ENCODE measurements at regions not wholly inside any gene's neighbourhood (a gene's known extent, or its start where the extent isn't known, plus 50 kb on each side); places are given as distances from the start of the nearest gene placed in this dataset.
"Not testable (repeated sequence)": the region's sequence is repeated elsewhere in the genome, so short reads cannot be mapped to it uniquely, and the experiment has no call there.

DNA sequence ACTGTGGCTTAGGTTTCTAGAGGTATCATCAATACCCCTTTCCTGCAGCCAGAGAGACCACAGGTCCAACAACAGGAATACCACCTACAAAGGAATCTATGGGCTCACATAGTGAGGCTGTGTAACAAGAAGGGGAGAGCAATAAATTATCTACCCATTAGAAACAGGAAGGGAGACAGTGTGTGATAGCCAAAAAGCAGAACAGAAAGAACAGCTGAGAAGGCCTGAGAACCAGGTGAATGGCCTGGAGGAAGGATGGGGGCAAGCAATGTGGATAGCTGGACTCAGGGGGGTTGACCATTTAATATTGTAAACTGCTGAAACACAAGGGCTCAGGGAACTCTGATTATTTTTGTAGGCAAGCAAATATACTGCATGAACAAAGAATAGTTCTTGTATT, 628.2 kb downstream of the COL12A1 start:
- no peaks in the 10 kb centered on the region for H3K4me1 ChIP-seq (ENCODE audit: control insufficient read depth, insufficient read depth, low read length)
- H3K36me3 ChIP-seq (ENCODE audit: control insufficient read depth, insufficient read depth, low read length) = no peaks in the 10 kb centered on the region
- no peak overlapping the region for H3K27ac ChIP-seq (ENCODE audit: low read depth, low read length)

DNA sequence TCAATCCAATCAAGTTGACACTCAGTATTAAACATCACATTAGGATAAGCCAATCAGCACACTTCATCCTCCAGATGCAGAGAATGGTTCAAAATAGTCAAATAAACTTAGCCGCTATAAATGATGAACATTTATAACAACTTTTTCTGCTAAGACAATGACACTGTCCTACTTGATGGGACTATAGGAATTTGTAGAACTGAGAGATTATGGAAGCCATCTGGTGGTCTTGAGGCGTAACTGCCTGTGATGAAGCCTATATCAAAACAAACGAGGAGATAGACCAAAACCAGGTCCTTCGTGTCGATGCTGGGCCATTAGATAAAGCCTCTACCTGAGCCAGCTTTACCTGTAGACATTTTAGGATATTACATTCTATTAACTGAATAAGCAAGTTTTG, 631.1 kb downstream of the COL12A1 start:
- Histone ChIP-seq H3K4me3 (ENCODE audit: low read length) (no peak overlapping the region), H3K4me1 (ENCODE audit: control insufficient read depth, insufficient read depth, low read length) (no peaks in the 10 kb centered on the region), H3K27me3 (ENCODE audit: control insufficient read depth, insufficient read depth, low read length) (no peaks in the 10 kb centered on the region), H3K27ac (ENCODE audit: low read depth, low read length) (no peak overlapping the region), H3K36me3 (ENCODE audit: control insufficient read depth, insufficient read depth, low read length) (no peaks in the 10 kb centered on the region), H3K9ac (ENCODE audit: low read length) (no peak overlapping the region)

More for the DNA sequence above, 628.2 kb downstream of the COL12A1 start:
- no peak overlapping the region for H3K4me3 ChIP-seq (ENCODE audit: low read length)
- no peaks in the 10 kb centered on the region for H3K27me3 ChIP-seq (ENCODE audit: control insufficient read depth, insufficient read depth, low read length)
- H3K9ac ChIP-seq (ENCODE audit: low read length) = no peak overlapping the region

DNA sequence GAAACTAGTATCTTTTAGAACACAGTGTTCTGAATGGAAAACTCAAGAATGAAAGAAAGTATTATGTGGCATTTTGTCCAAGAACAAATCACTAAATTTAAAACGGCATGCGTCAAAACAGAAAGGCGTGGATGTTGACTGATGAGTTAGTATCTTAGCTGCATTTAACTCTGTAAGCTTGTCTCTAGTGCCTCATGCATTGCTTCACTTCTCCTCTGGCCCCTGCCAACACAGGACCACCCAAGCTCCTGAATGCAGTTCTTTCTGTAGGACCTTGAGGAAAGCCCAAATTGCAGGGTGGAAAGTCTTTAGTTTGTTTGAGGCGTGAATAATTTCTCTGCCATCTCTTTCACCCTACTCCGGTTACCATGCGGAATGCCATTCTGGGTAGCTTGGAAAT, 632.2 kb downstream of the COL12A1 start:
- H3K36me3 ChIP-seq (ENCODE audit: control insufficient read depth, insufficient read depth, low read length) = no peaks in the 10 kb centered on the region
- H3K27me3 ChIP-seq (ENCODE audit: control insufficient read depth, insufficient read depth, low read length) = no peaks in the 10 kb centered on the region
- no peak overlapping the region for H3K9ac ChIP-seq (ENCODE audit: low read length)
- H3K27ac ChIP-seq (ENCODE audit: low read depth, low read length) = no peak overlapping the region
- no peak overlapping the region for H3K4me3 ChIP-seq (ENCODE audit: low read length)
- H3K4me1 ChIP-seq (ENCODE audit: control insufficient read depth, insufficient read depth, low read length) = no peaks in the 10 kb centered on the region

DNA sequence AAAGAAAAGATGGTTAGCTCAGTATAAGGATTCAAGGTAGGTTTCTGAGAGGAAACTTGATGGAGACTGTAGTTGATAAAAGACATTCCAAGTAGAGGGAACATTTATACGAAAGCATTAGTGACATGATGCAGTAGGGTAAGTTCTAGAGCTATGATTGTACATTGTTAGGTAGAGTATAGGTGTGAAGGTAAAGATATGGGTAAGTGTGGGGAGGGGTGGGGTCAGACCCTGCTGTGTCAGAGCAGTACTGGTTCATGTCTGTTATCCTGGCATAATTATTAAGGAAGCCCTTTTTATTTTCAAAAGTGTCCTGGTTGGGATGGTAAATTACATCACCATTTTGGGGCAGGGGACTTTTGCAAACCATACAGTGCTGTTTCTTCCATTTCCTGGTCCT, 635.8 kb downstream of the COL12A1 start:
- H3K27me3 ChIP-seq (ENCODE audit: control insufficient read depth, insufficient read depth, low read length) = no peaks in the 10 kb centered on the region
- H3K4me3 ChIP-seq (ENCODE audit: low read length) = no peak overlapping the region
- no peaks in the 10 kb centered on the region for H3K36me3 ChIP-seq (ENCODE audit: control insufficient read depth, insufficient read depth, low read length)

DNA sequence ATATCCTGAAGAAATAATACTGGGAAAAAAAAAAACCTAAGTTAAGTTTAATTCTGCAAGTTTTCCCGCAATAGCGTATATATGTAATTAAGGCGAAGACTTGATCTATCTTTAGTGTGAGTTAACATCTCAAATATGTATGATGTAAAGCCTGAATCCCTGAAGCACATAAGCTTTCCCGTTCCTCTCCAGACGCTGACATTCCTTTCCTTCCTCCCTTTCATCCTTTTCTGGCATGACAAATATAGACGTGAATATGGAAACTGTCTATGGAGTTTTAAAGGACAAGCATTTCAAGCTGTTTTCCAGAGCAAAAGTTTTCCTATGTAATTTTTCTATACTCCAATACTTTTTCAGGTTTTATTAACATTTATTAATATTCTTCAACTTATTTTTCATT, 637.0 kb downstream of the COL12A1 start:
- Histone ChIP-seq H3K9ac (ENCODE audit: low read length) (no peak overlapping the region), H3K4me3 (ENCODE audit: low read length) (no peak overlapping the region), H3K36me3 (ENCODE audit: control insufficient read depth, insufficient read depth, low read length) (no peaks in the 10 kb centered on the region), H3K4me1 (ENCODE audit: control insufficient read depth, insufficient read depth, low read length) (no peaks in the 10 kb centered on the region), H3K27ac (ENCODE audit: low read depth, low read length) (no peak overlapping the region), H3K27me3 (ENCODE audit: control insufficient read depth, insufficient read depth, low read length) (no peaks in the 10 kb centered on the region)

More for the DNA sequence above, 635.8 kb downstream of the COL12A1 start:
- no peak overlapping the region for H3K27ac ChIP-seq (ENCODE audit: low read depth, low read length)
- no peaks in the 10 kb centered on the region for H3K4me1 ChIP-seq (ENCODE audit: control insufficient read depth, insufficient read depth, low read length)
- no peak overlapping the region for H3K9ac ChIP-seq (ENCODE audit: low read length)

DNA sequence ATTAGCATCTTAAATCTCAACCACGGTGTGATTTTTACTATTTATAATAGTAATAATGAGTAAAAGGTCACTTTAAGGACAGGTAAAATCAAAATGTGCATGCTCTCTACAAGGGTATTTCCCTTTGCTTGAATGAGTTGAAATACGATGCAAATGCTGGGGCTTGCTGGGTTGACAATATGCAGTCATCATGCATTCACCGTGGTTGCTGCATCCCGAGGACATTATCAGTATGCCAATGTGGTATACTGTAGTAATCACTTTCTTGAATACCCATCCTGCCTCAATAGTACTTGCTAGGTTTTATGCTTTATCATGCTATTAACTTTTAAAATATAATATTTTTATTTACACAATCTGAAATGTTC, 637.9 kb downstream of the COL12A1 start:
- not testable (repeated sequence) for H3K4me3 ChIP-seq (ENCODE audit: low read length); H3K36me3 ChIP-seq (ENCODE audit: control insufficient read depth, insufficient read depth, low read length); H3K4me1 ChIP-seq (ENCODE audit: control insufficient read depth, insufficient read depth, low read length); H3K27ac ChIP-seq (ENCODE audit: low read depth, low read length); H3K9ac ChIP-seq (ENCODE audit: low read length); H3K27me3 ChIP-seq (ENCODE audit: control insufficient read depth, insufficient read depth, low read length)

DNA sequence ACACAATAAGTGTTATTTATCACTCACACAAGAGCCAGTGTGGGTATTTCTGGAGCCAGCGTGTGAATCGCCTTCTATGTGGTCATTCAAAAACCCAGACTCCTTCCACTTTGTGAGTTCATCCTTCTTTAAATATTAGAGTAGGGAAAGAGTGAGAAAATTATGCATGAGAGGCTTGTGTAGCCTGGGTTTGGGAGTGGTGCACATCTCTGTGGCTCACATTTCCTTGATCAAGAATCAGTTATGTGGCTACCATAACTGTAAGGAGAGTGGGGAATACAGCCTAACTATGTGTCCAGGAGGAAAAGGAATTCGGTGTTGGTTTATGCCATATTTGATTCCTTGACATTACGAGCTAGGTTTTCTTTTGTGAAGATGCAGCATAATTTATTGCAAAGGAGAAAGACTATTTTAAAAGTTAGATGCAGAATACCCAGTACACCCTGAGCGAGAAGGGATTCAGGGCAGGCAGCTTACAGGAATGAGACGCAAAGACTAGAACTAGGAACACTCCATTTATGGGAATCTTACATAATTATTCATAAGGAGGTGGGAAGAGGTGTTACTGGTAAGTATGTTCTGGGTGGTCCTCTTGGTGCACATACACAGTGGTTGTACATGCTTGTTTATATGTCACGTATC, 638.5 kb downstream of the COL12A1 start:
- H3K4me3 ChIP-seq (ENCODE audit: low read length) = no peak overlapping the region
- no peak overlapping the region for H3K9ac ChIP-seq (ENCODE audit: low read length)
- no peaks in the 10 kb centered on the region for H3K36me3 ChIP-seq (ENCODE audit: control insufficient read depth, insufficient read depth, low read length)
- H3K27me3 ChIP-seq (ENCODE audit: control insufficient read depth, insufficient read depth, low read length) = no peaks in the 10 kb centered on the region
- H3K27ac ChIP-seq (ENCODE audit: low read depth, low read length) = no peak overlapping the region
- H3K4me1 ChIP-seq (ENCODE audit: control insufficient read depth, insufficient read depth, low read length) = no peaks in the 10 kb centered on the region

DNA sequence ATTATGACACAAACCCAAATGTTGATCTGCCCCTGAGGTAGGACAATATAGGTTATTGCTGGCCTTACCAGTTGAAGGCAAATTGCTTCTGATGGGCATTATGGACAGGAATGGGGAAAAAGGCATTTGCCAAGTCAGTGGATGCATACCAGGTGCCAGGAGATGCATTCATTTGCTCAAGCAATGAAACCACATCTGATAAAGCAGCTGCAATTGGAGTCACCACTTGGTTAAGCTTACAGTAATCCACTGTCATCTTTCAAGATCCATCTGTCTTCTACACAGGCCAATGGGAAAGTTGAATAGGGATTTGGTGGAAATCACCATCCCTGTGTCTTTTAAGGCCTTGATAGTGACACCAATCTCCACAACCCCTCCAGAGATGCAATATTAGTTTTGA, 648.6 kb downstream of the COL12A1 start:
- H3K27me3 ChIP-seq (ENCODE audit: control insufficient read depth, insufficient read depth, low read length) = no peaks in the 10 kb centered on the region
- H3K36me3 ChIP-seq (ENCODE audit: control insufficient read depth, insufficient read depth, low read length) = no peaks in the 10 kb centered on the region
- no peak overlapping the region for H3K27ac ChIP-seq (ENCODE audit: low read depth, low read length)
- H3K9ac ChIP-seq (ENCODE audit: low read length) = no peak overlapping the region
- H3K4me3 ChIP-seq (ENCODE audit: low read length) = no peak overlapping the region
- no peaks in the 10 kb centered on the region for H3K4me1 ChIP-seq (ENCODE audit: control insufficient read depth, insufficient read depth, low read length)

DNA sequence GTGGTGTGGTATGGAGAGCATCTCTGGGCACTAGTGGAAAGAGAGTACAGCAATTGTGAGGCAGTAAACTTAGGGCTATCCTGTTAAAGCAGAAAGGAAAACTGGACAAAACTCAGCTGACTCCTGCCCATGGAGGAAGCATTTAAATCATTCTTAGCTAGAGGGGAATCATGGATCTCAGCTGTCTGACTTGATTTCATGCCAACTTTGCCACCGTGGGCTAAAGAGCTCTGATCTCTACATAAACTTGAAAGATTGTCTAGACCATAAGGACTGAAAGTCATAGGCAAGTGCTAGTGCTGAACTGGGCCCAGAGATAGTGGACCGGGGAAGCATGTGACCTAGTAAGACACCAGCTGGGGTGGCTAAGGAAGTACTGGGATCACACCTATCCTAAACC, 651.8 kb downstream of the COL12A1 start:
- H3K4me1 ChIP-seq (ENCODE audit: control insufficient read depth, insufficient read depth, low read length) = no peaks in the 10 kb centered on the region
- no peaks in the 10 kb centered on the region for H3K27me3 ChIP-seq (ENCODE audit: control insufficient read depth, insufficient read depth, low read length)
- no peak overlapping the region for H3K4me3 ChIP-seq (ENCODE audit: low read length)
- no peaks in the 10 kb centered on the region for H3K36me3 ChIP-seq (ENCODE audit: control insufficient read depth, insufficient read depth, low read length)
- no peak overlapping the region for H3K9ac ChIP-seq (ENCODE audit: low read length)
- no peak overlapping the region for H3K27ac ChIP-seq (ENCODE audit: low read depth, low read length)

DNA sequence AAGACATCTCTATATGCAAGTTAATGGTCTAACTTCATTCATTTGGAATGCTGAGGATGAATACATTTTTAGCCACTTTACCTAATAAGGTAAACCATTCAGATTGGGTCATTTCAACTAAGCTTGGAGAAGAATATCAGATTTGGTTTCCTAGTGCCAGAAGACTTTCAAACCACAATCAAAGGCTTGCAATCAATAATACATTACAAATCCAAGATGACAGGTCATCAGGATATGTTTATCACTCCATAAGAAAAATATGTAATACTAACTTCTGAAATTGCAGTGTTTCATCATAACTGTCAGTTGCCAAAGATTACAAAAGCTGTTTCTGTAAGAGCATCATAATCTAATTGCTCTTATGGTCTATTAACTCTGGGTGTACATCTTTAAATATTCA, 654.0 kb downstream of the COL12A1 start:
- H3K4me3 ChIP-seq (ENCODE audit: low read length) = no peak overlapping the region
- H3K27me3 ChIP-seq (ENCODE audit: control insufficient read depth, insufficient read depth, low read length) = no peaks in the 10 kb centered on the region
- no peak overlapping the region for H3K27ac ChIP-seq (ENCODE audit: low read depth, low read length)
- H3K9ac ChIP-seq (ENCODE audit: low read length) = no peak overlapping the region
- H3K36me3 ChIP-seq (ENCODE audit: control insufficient read depth, insufficient read depth, low read length) = no peaks in the 10 kb centered on the region
- no peaks in the 10 kb centered on the region for H3K4me1 ChIP-seq (ENCODE audit: control insufficient read depth, insufficient read depth, low read length)

DNA sequence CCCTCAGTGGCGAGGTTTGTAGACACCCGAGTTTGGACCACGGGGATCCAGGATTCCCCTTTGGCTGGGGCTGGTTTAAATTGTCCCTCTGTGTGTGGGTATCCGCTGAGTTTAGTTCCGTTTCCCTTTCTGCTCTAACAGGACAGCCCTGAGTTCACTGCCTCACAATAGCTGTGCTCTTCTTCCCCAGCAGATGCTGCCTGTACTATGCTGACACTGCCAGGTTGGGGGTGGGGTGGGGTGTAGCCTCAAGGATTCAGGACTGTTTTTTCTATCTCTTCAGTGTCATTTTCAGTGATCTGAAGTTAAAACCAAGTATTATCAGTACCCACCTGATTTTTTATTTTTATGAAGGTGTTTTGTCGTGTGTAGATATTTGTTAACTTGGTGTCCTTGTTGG, 655.0 kb downstream of the COL12A1 start:
- no peaks in the 10 kb centered on the region for H3K4me1 ChIP-seq (ENCODE audit: control insufficient read depth, insufficient read depth, low read length)
- no peaks in the 10 kb centered on the region for H3K27me3 ChIP-seq (ENCODE audit: control insufficient read depth, insufficient read depth, low read length)
- no peak overlapping the region for H3K9ac ChIP-seq (ENCODE audit: low read length)
- no peak overlapping the region for H3K4me3 ChIP-seq (ENCODE audit: low read length)
- no peak overlapping the region for H3K27ac ChIP-seq (ENCODE audit: low read depth, low read length)
- H3K36me3 ChIP-seq (ENCODE audit: control insufficient read depth, insufficient read depth, low read length) = no peaks in the 10 kb centered on the region

DNA sequence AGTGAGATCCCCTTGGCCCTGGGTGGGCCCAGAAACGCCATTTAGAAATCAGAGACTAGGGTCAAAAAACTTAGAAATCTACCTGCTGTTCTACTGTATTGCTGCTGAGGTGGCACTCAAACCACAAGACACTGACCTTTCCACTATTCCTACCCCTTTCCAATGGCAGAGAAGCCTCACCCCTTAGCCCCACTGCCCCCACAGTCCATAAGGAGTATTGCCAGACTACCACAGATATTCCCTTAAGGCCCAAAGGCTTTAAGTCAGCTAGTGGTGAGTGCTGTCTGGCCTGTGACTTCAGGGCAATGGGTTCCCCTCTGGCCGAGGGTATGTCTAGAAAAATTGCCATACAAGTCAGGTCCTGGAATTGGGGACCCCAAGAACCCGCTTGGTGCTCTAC, 656.1 kb downstream of the COL12A1 start:
- Histone ChIP-seq H3K4me1 (ENCODE audit: control insufficient read depth, insufficient read depth, low read length) (no peaks in the 10 kb centered on the region), H3K27ac (ENCODE audit: low read depth, low read length) (no peak overlapping the region), H3K27me3 (ENCODE audit: control insufficient read depth, insufficient read depth, low read length) (no peaks in the 10 kb centered on the region), H3K36me3 (ENCODE audit: control insufficient read depth, insufficient read depth, low read length) (no peaks in the 10 kb centered on the region), H3K4me3 (ENCODE audit: low read length) (no peak overlapping the region), H3K9ac (ENCODE audit: low read length) (no peak overlapping the region)

DNA sequence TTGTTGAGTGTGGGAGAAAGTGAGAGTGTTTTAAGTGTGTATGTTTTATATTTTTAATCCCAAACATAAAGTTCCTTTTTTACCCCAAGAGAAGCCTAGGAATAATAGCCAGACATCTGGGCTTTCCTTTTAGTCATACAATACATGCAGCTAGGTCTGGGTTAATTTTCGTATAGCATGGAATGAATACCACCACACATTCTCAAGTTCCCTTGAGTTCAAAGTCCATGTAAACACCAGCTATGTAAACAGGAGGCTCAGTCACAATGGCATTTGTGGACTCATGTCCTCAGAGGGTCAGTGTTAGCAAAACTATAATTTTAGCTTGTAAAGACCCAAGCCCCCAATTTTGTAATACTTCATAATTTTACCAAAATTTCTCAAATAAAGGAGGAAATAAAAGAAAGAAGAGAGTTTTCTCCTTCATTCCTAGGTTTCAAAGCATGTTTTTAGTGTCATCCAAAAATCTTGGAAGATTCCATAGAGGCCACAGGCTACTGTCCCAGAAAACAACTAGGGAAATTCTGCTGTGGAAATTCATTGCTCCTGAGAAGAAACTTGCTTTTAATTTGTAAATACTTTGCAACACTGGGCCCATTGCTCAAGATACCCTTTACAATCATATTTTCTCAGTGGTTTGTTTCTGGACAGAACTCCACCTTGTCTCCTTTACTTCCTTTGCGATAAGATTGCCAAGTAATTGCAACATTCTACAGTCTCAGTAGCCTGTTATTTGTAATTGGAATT, 671.2 kb downstream of the COL12A1 start:
- Histone ChIP-seq H3K4me3 (ENCODE audit: low read length) (no peak overlapping the region), H3K27ac (ENCODE audit: low read depth, low read length) (no peak overlapping the region), H3K4me1 (ENCODE audit: control insufficient read depth, insufficient read depth, low read length) (no peaks in the 10 kb centered on the region), H3K9ac (ENCODE audit: low read length) (no peak overlapping the region), H3K36me3 (ENCODE audit: control insufficient read depth, insufficient read depth, low read length) (no peaks in the 10 kb centered on the region), H3K27me3 (ENCODE audit: control insufficient read depth, insufficient read depth, low read length) (no peaks in the 10 kb centered on the region)
